H1 (cell line): ENCODE measurements at regions not wholly inside any gene's neighbourhood (a gene's known extent, or its start where the extent isn't known, plus 50 kb on each side); places are given as distances from the start of the nearest gene placed in this dataset.

Experiments used
- CTCF ChIA-PET: fragments of 300-600 bp; sonication (Branson Sonifier 250); formaldehyde crosslinking; loops from one replicate; lab custom pipeline; 2021; ENCODE audit not compliant: partially characterized antibody; lab: Charles Lee
- POLR2A ChIA-PET: fragments of 300-600 bp; sonication (Branson Sonifier 250); formaldehyde crosslinking; loops from one replicate; lab custom pipeline; 2021; ENCODE audit warnings: inconsistent platforms; ENCODE audit not compliant: partially characterized antibody; lab: Charles Lee
- DNase-seq, 2 experiments: peaks; one replicate each; pipeline versions ENCODE4 v3.0.0 to v3.0.0-alpha.2; 2010 to 2022; ENCODE audit warnings: low spot score in 2 of 2, low read depth in 1 of 2, mixed read lengths in 1 of 2
- FAIRE-seq: peaks from 2 replicates; lab custom pipeline; 2011; peaks lifted over from hg19 to GRCh38; lab: Jason Lieb, UNC
- H2AFZ ChIP-seq: 2 replicates; pipeline ENCODE4 v1.8.1; 2012; ENCODE audit warnings: low read length, inconsistent platforms
- H2AK5ac ChIP-seq: 2 replicates; pipeline ENCODE4 v1.6.1; 2013; ENCODE audit warnings: low read depth, low read length
- H2BK120ac ChIP-seq: replicated peaks from 2 replicates; pipeline ENCODE3; 2013; ENCODE audit warnings: low read depth, low read length, inconsistent platforms
- H2BK12ac ChIP-seq: 2 replicates; pipeline ENCODE4 v1.6.1; 2013; ENCODE audit warnings: low read depth, low read length
- H2BK15ac ChIP-seq: 2 replicates; pipeline ENCODE4 v1.6.1; 2013; ENCODE audit warnings: low read length
- H2BK20ac ChIP-seq: 2 replicates; pipeline ENCODE4 v1.6.1; 2013; ENCODE audit warnings: low read length
- H2BK5ac ChIP-seq: 2 replicates; pipeline ENCODE4 v1.6.1; 2013; ENCODE audit warnings: low read depth, low read length
- H3K14ac ChIP-seq: 2 replicates; pipeline ENCODE4 v1.6.1; 2013; ENCODE audit warnings: inconsistent platforms; ENCODE audit not compliant: insufficient read length
- H3K18ac ChIP-seq: 2 replicates; pipeline ENCODE4 v1.6.1; 2013; ENCODE audit warnings: low read length; ENCODE audit errors: extremely low read depth
- H3K23ac ChIP-seq: 2 replicates; pipeline ENCODE4 v1.6.1; 2013; ENCODE audit warnings: inconsistent platforms; ENCODE audit not compliant: insufficient read length
- H3K23me2 ChIP-seq: 2 replicates; pipeline ENCODE4 v1.6.1; 2013; ENCODE audit warnings: low read depth, low read length
- H3K27ac ChIP-seq: 2 replicates; pipeline ENCODE4 v1.6.1; 2011; ENCODE audit warnings: low read depth, low read length, inconsistent platforms
- H3K27me3 ChIP-seq, 4 experiments: replicated peaks in 1 of 4; 1 replicate in 1 of 4; 2 replicates in 3 of 4; pipeline versions ENCODE4 v1.6.1 to v1.8.1; 2011 to 2013; ENCODE audit warnings: low read length in 3 of 4, mild to moderate bottlenecking in 3 of 4, inconsistent platforms in 2 of 4, mixed read lengths in 2 of 4, moderate library complexity in 1 of 4; ENCODE audit not compliant: control insufficient read depth in 3 of 4, insufficient read depth in 3 of 4; ENCODE audit errors: extremely low read depth in 1 of 4
- H3K36me3 ChIP-seq, 4 experiments: 2 replicates each; pipeline versions ENCODE4 v1.6.1 to v1.8.1; 2011 to 2013; ENCODE audit warnings: mild to moderate bottlenecking in 4 of 4, low read length in 3 of 4, moderate library complexity in 2 of 4, control low read depth in 1 of 4, inconsistent platforms in 1 of 4; ENCODE audit not compliant: insufficient read depth in 4 of 4, control insufficient read depth in 2 of 4
- H3K4ac ChIP-seq: replicated peaks from 2 replicates; pipeline ENCODE3; 2013; ENCODE audit warnings: low read length, low read depth, mixed read lengths, inconsistent platforms; ENCODE audit not compliant: insufficient read length
- H3K4me1 ChIP-seq, 4 experiments: replicated peaks in 1 of 4; 1 replicate in 1 of 4; 2 replicates in 3 of 4; pipeline versions ENCODE4 v1.6.1 to v1.8.1; 2011 to 2013; ENCODE audit warnings: low read length in 3 of 4, inconsistent platforms in 2 of 4, mixed read lengths in 1 of 4; ENCODE audit not compliant: insufficient read depth in 4 of 4, control insufficient read depth in 3 of 4
- H3K4me2 ChIP-seq, 2 experiments: 2 replicates each; pipeline versions ENCODE4 v1.6.1 to v1.8.1; 2011 to 2013; ENCODE audit warnings: low read depth in 2 of 2, low read length in 2 of 2, control low read depth in 1 of 2, inconsistent platforms in 1 of 2, mild to moderate bottlenecking in 1 of 2; ENCODE audit not compliant: insufficient read depth in 1 of 2
- H3K4me3 ChIP-seq, 4 experiments: fragments of 200-600, 300-600 bp in 1 of 4; sonication (generic), shearing (Covaris generic), sonication (Bioruptor Twin) in 1 of 4; 2 replicates each; pipeline versions ENCODE4 v1.5.1 to v1.8.1; 2011 to 2016; ENCODE audit warnings: low read length in 4 of 4, low read depth in 3 of 4, control low read depth in 2 of 4, inconsistent platforms in 2 of 4, mild to moderate bottlenecking in 2 of 4, mixed read lengths in 1 of 4, moderate library complexity in 1 of 4; ENCODE audit not compliant: insufficient read depth in 2 of 4; ENCODE audit errors: extremely low read depth in 1 of 4
- H3K56ac ChIP-seq: replicated peaks from 2 replicates; pipeline ENCODE3; 2013; ENCODE audit warnings: low read depth, mild to moderate bottlenecking, mixed read lengths, low read length, inconsistent platforms; ENCODE audit not compliant: insufficient read length
- H3K79me1 ChIP-seq: 2 replicates; pipeline ENCODE4 v1.6.1; 2013; ENCODE audit warnings: low read depth, low read length, control low read depth
- H3K79me2 ChIP-seq, 2 experiments: 2 replicates each; pipeline versions ENCODE4 v1.6.1 to v1.8.1; 2012 to 2013; ENCODE audit warnings: low read length in 2 of 2, mild to moderate bottlenecking in 2 of 2, inconsistent platforms in 1 of 2; ENCODE audit not compliant: insufficient read depth in 2 of 2, control insufficient read depth in 1 of 2
- H3K9ac ChIP-seq, 4 experiments: replicated peaks in 1 of 4; 1 replicate in 1 of 4; 2 replicates in 3 of 4; pipeline versions ENCODE4 v1.6.1 to v1.8.1; 2011 to 2013; ENCODE audit warnings: low read depth in 3 of 4, low read length in 3 of 4, control low read depth in 2 of 4, mild to moderate bottlenecking in 2 of 4, moderate library complexity in 2 of 4, inconsistent platforms in 1 of 4; ENCODE audit errors: extremely low read depth in 1 of 4
- H3K9me3 ChIP-seq, 2 experiments: 2 replicates each; pipeline versions ENCODE4 v1.6.1 to v1.8.1; 2012 to 2013; ENCODE audit warnings: mild to moderate bottlenecking in 2 of 2, moderate library complexity in 2 of 2, control low read depth in 1 of 2, inconsistent platforms in 1 of 2, low read depth in 1 of 2, low read length in 1 of 2, mixed read lengths in 1 of 2; ENCODE audit not compliant: insufficient read depth in 2 of 2
- H4K20me1 ChIP-seq, 2 experiments: replicated peaks in 1 of 2; 2 replicates each; pipeline versions ENCODE3 to v1.8.1; 2011 to 2013; ENCODE audit warnings: inconsistent platforms in 2 of 2, low read length in 2 of 2, mild to moderate bottlenecking in 1 of 2; ENCODE audit not compliant: insufficient read depth in 2 of 2, control insufficient read depth in 1 of 2
- H4K5ac ChIP-seq: 2 replicates; pipeline ENCODE4 v1.6.1; 2013; ENCODE audit warnings: low read length, low read depth, mixed read lengths, inconsistent platforms; ENCODE audit not compliant: insufficient read length
- H4K8ac ChIP-seq: 2 replicates; pipeline ENCODE4 v1.8.0; 2013; ENCODE audit warnings: mild to moderate bottlenecking, moderate library complexity, low read length, inconsistent platforms; ENCODE audit not compliant: insufficient read depth; ENCODE audit errors: extremely low read depth
- H4K91ac ChIP-seq: replicated peaks from 2 replicates; pipeline ENCODE3; 2013; ENCODE audit warnings: low read length, mixed read lengths, inconsistent platforms; ENCODE audit not compliant: insufficient read length
- WGBS, 2 experiments: shearing (Covaris generic) in 1 of 2; methylation state at CpG; one replicate each; pipeline versions ENCODE4 v1.1.6 to v1.1.7; 2013 to 2015; ENCODE audit warnings: low lambda C conversion rate in 2 of 2, mixed read lengths in 2 of 2, inconsistent platforms in 1 of 2, low coverage in 1 of 2, missing lambda C conversion rate in 1 of 2; ENCODE audit not compliant: insufficient replicate concordance in 2 of 2, insufficient coverage in 1 of 2, insufficient read length in 1 of 2; ENCODE audit errors: extremely low coverage in 1 of 2, missing lambda C conversion rate in 1 of 2; 5-methylcytosine and 5-hydroxymethylcytosine counted together
- TF ChIP-seq, protein P1 (sequence below): IDR thresholded peaks from 2 replicates; pipeline ENCODE4 v1.6.1; 2011; ENCODE audit warnings: low read length, improper control_type of control experiment

DNA sequence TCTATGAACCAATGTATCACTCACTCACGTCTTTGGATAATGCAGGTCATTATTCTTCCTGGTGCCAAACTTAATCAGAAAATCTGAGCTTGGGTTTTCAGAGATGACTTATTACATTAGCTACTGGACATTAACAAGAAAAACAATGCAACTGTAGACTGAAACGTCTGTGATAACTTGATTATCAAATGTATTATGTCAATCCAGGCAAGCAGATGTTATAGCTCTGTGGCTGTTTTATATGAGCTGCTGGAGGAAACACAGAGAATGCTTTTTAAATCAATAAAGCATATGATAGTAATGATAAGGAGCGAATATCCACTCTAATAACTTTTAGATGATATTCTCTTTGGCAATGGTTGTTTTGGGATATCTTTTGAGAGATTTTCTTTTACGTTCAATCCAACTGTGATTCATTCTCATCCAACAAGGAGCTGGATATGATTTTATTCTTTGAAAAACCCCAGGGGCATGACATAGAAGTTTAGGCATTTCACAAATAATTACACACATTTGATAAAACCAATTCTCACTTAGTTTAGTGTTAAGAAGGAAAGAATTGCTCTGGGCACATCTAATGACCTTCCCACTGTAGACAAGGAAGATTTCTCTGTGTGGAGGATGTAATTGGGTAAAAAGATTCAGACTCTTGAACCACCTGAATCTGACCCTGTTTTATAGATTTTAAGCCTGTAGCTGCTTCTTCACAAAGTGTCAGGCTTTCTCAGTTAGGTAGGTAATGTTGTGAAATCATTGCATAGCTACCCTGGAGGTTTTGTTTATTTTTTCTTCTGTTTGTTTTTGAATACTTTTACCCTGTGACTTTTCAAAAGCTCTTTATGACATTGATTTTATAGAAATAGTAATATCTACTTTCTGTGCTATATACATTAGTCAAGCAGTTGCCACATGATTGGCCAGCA, 1124.7 kb downstream of the DNAJB9 start:
- H4K8ac ChIP-seq: no peak overlapping the region
- DNase-seq (no peak), FAIRE-seq (no peak)
- no peak overlapping the region for H3K14ac ChIP-seq
- H3K36me3 ChIP-seq: peaks cover 0 to 4% (median 0%) of the 10 kb centered on the region in 4 experiments; a peak in 1 of 8 replicates
- no peak overlapping the region for H2BK120ac ChIP-seq
- H3K23ac ChIP-seq: no peak overlapping the region
- H3K27me3 ChIP-seq: no peaks in the 10 kb centered on the region
- no peaks in the 10 kb centered on the region for H3K79me1 ChIP-seq
- no peak overlapping the region for H3K4me3 ChIP-seq
- H2AFZ ChIP-seq: no peak overlapping the region
- H3K56ac ChIP-seq: no peak overlapping the region
- no peak overlapping the region for H2AK5ac ChIP-seq
- TF ChIP-seq, protein P1, sequence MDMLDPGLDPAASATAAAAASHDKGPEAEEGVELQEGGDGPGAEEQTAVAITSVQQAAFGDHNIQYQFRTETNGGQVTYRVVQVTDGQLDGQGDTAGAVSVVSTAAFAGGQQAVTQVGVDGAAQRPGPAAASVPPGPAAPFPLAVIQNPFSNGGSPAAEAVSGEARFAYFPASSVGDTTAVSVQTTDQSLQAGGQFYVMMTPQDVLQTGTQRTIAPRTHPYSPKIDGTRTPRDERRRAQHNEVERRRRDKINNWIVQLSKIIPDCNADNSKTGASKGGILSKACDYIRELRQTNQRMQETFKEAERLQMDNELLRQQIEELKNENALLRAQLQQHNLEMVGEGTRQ: no peak
- no peaks in the 10 kb centered on the region for H3K23me2 ChIP-seq
- H3K9ac ChIP-seq: no peak overlapping the region
- H2BK15ac ChIP-seq: no peak overlapping the region
- no peak overlapping the region for H2BK20ac ChIP-seq
- H3K18ac ChIP-seq: no peak overlapping the region
- no peak overlapping the region for H2BK5ac ChIP-seq
- no peak overlapping the region for H4K91ac ChIP-seq
- no peak overlapping the region for H3K27ac ChIP-seq
- H3K4me2 ChIP-seq: no peak overlapping the region
- H3K9me3 ChIP-seq: peaks cover 6 to 8% of the 10 kb centered on the region in 2 experiments; a peak in 2 of 4 replicates
- no peaks in the 10 kb centered on the region for H4K20me1 ChIP-seq
- WGBS, 2 experiments: 92% methylated on average over 4 of the region's 4 CpGs; no CpG with 5 or more reads in 1 of the 2 experiments
- H3K79me2 ChIP-seq: no peaks in the 10 kb centered on the region
- ChIA-PET CTCF (interaction anchor here (0.6 kb wide), 1 partner anchor 187 kb away, joined by 4 read pairs; no protein-coding TSS in a partner anchor), POLR2A (no interaction called here)
- no peak overlapping the region for H2BK12ac ChIP-seq
- no peak overlapping the region for H4K5ac ChIP-seq
- H3K4me1 ChIP-seq: no peaks in the 10 kb centered on the region
- H3K4ac ChIP-seq: no peak overlapping the region
